ACHN (cell line): ENCODE measurements at regions not wholly inside any gene's neighbourhood (a gene's known extent, or its start where the extent isn't known, plus 50 kb on each side); places are given as distances from the start of the nearest gene placed in this dataset.

ENCODE experiments used
- DNase-seq: peaks from one replicate; pipeline ENCODE4 v3.0.0-alpha.2; 2015
- in situ Hi-C: cut with HindIII; loops from 2 replicates; pipeline ENCODE4 v1.10.0; 2017; ENCODE audit warnings: low sequenced_read_pairs, low pct_ligation_motif_present, low pct_unique_long_range_greater_than_20kb

DNA sequence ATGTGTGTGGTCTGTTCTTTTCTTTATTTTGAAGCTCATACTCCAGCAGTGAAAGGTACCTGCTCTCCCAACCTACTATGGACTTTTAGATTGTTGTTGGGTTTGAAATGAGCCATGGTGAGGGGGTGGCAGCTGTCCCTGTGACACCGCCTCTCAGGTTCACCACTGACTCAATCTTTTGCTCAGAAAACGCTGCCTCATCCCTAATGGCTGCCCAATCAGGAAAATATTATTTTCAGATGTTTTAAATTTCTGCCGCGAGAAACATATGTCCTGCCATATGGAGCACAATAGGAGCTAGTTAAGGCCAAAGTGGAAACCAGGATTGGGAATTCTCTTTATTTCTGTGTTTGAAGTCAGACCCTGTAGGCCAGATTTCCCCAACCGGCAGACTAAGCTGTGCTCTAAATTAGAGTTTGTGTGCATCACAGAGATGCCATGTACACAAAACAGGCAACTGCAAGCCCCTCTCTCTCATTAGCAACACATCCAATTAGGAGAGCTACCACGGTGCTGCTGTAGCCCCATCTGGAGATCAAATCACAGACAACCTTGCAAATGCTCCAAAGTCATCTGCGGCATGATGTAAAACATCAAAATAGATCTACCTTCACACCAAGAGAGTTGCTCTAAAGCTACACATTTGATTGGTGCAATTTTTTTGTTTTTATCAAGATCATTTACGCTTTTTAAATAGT, 144.1 kb upstream of the BACH2 start:
- no peak for DNase-seq
- in situ Hi-C loops: no loop called here

DNA sequence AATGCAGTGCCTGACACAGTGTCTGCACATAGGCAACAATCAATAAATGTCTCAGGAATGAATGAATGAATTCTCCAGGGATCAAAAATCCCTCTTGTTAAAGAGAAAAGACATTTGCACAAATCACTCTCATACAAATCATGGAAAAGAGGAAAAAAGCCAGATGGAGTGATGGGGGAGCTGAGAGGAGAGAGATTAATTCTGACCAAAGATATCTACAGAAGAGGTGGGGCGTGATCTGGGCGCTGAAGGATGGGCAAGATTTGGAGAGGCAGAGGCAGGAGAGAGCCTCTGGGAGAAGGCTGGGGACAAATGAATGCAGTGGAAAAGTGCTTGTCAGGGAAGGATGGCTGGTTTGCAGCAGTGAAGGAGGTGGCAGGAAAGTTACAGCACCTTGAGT, 142.9 kb upstream of the BACH2 start:
- no peak for DNase-seq
- in situ Hi-C loops: no loop called here

- no peak for DNase-seq
- in situ Hi-C loops: no loop called here
These were observed 139.8 kb upstream of the BACH2 start for GRCh38 chr6:90436403-90436802.

DNA sequence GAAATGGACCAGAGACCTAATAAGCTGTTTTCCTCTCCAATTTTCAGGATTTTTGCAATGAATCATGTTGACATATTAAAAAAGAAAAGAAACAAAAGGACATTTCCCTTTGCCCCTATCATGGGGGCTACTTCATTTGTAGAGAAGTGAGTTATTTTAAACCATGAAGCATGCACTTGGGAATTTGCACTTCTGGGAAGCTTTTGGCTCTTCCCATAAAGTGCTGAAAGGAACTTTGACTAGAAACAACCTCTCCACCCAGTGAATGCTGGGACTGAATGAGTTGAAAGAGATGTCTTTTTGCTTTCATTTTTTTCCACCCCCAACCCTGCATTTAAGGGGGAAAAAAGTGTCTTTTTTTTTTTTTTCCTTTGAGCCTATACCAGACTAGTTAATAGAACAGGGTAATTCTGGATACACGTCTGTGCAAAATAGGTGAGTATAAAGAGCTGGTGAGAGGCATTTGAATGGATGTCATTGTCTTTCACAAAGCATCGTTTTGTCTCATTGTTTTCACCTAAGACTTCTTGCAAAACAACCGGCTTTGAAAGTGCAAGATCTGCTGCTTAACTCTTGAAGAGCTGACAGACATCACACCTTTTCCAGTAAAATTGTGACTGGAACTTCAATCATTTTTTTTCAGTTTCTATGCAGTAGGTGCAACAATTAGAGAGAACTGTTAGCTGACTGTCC, 138.7 kb upstream of the BACH2 start:
- in situ Hi-C loops: no loop called here
- DNase-seq: no peak

- in situ Hi-C loops: no loop called here
- DNase-seq: peak; percentile 3
These were observed 137.5 kb upstream of the BACH2 start for GRCh38 chr6:90434094-90434493.

DNA sequence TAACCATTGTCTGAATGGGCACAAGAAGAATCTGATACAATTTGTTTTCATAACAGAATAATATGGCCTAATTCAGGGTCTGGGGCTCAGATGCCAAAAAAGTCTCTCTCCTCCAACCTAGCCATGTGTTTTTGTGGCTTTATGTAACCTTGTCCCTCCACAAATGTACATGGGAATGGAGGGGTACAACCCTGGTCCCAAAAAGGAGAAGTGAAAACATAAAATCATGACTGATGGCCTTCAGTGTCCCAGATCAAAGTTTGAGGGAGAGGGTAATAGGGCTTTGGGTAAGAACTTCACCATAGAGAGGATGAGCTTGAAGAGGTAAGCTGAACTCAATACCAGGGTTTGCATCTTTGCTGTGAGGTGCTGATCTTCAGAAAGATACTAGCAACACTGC, 136.3 kb upstream of the BACH2 start:
- in situ Hi-C loops: no loop called here
- no peak for DNase-seq

GRCh38 chr6:90432041-90432775, 135.6 kb upstream of the BACH2 start:
- in situ Hi-C loops: no loop called here
- DNase-seq: no peak

- in situ Hi-C loops: no loop called here
- no peak for DNase-seq
These were observed 134.9 kb upstream of the BACH2 start for GRCh38 chr6:90431576-90431975.

GRCh38 chr6:90429713-90430112, 133.1 kb upstream of the BACH2 start:
- in situ Hi-C loops: no loop called here
- no peak for DNase-seq

GRCh38 chr6:90428514-90428913, 131.9 kb upstream of the BACH2 start:
- in situ Hi-C loops: no loop called here
- no peak for DNase-seq

GRCh38 chr6:90425161-90425641, 128.6 kb upstream of the BACH2 start:
- DNase-seq: no peak
- in situ Hi-C loops: no loop called here

DNA sequence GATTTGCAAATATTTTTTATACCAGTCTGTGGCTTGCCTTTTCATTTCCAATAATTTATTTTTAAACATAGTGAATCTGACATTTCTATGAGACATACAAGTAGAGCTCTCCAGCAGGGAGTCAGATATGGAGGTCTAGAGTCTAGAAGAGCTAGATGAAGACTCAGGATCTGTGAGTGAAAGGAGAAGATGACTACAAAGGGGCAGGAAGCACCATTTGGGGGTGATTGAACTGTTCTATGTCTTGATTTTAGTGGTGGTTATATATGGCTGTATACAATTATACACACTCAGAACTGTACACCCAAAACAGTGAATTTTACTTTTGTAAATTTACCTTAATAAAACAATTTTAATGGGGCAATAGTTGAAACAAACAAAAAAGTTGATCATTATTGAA, 127.9 kb upstream of the BACH2 start:
- DNase-seq: no peak
- in situ Hi-C loops: no loop called here

GRCh38 chr6:90421666-90422065, 125.0 kb upstream of the BACH2 start:
- in situ Hi-C loops: no loop called here

DNA sequence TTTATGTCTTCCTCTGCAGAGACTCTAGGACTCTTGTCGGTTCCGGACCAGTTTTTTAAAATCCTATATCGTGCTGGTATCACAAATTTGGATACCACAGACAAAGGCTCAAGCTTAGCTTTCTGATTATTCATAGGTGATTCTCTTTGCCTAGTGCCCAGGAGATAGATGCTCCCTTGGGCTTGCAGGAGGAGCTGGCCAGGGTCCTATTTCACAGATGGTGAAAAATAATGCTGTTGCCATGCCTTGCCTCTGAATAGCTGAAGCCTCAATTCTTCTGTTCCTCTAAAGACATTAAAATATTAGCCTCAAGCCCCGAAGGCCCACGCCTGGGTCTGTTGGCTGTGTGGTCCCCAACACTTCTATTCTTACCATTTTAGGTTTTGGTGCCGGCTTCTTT, 123.9 kb upstream of the BACH2 start:
- in situ Hi-C loops: no loop called here

More at GRCh38 chr6:90421666-90422065, 125.0 kb upstream of the BACH2 start:
- no peak for DNase-seq

GRCh38 chr6:90417385-90417784, 120.7 kb upstream of the BACH2 start:
- in situ Hi-C loops: no loop called here

More for the DNA sequence above, 123.9 kb upstream of the BACH2 start:
- no peak for DNase-seq

DNA sequence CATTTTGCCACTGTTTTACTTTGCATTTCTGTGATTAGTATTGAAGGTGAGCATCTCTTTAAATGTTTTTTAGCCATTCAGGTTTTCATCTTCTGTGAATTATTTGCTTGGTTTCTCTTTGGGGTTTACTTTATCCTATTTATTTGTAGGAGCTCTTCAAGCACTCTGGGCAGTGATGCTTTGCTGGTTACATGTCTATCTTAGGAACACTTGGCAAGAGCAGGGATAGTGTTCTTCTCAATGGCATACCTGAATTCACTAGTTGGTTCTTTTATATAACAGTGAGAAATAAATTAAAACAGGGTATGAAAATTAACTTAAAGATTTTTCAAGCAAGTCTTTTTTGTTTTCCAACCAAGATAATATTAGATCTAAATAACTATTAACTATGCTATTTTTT, 119.7 kb upstream of the BACH2 start:
- no peak for DNase-seq
- in situ Hi-C loops: no loop called here

More at GRCh38 chr6:90417385-90417784, 120.7 kb upstream of the BACH2 start:
- DNase-seq: no peak

- in situ Hi-C loops: no loop called here
- no peak for DNase-seq
These were observed 118.5 kb upstream of the BACH2 start for GRCh38 chr6:90415178-90415577.

DNA sequence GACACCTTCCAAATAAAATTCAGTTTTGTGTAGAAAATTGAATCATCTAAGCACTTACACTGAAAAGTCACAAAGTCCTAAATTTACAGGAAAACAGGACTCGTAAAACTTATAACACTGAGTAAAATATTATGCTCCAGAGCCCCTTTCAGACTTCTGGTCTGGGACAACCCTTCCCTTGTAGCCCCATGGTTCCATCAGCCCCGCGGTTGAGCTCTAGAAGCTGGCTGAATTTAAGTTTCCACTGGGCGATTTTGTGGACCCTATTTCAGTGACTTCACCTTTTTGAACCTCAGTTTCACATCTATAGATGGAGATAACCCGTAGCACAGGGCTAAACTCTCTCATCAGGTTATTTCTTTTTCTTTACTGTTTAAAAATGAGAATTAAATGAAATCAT, 117.7 kb upstream of the BACH2 start:
- DNase-seq: no peak
- in situ Hi-C loops: no loop called here

DNA sequence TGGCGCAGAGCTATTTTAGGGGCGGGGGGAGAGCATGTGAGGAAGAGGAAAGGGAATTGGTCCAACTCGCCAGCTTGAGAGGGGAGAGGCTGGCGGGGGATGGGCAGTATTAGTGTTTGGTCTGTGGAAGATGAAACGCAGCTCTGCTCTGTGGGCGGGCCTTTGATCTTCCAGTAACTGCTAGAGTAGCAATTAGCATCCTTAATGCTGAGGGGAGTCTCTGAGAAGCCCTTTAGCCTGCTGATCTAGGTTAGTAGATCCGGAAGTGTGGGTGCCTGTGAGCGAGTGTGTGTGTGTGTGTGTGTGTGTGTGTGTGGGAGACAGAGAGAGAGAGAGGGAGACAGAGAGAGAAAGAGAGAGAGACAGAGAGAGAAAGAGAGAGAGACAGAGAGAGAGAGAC, 117.2 kb upstream of the BACH2 start:
- in situ Hi-C loops: no loop called here
- no peak for DNase-seq
